SKM-1 treated with dmso at 0.1 percent for 144 hours (cell line): ENCODE measurements at regions not wholly inside any gene's neighbourhood (a gene's known extent, or its start where the extent isn't known, plus 50 kb on each side); places are given as distances from the start of the nearest gene placed in this dataset.
A peak's percentile ranks its signal among the peaks of the same experiment; 100 is the strongest.
"Not testable (repeated sequence)": the region's sequence is repeated elsewhere in the genome, so short reads cannot be mapped to it uniquely, and the experiment has no call there.

Experiments
- DNase-seq: peaks from one replicate; lab custom pipeline; 2025; ENCODE audit not compliant: unreplicated experiment; lab: John Stamatoyannopoulos, UW

- DNase-seq: peak; percentile 1
Measured at GRCh38 chr20:12570371-12570770, 438.4 kb upstream of the SPTLC3 start.

GRCh38 chr20:12573442-12573841 is 435.3 kb upstream of the SPTLC3 start:
- DNase-seq: no peak

GRCh38 chr20:12575352-12576095 is 433.2 kb upstream of the SPTLC3 start:
- DNase-seq: no peak

GRCh38 chr20:12577213-12577612 is 431.6 kb upstream of the SPTLC3 start:
- DNase-seq: no peak

DNA sequence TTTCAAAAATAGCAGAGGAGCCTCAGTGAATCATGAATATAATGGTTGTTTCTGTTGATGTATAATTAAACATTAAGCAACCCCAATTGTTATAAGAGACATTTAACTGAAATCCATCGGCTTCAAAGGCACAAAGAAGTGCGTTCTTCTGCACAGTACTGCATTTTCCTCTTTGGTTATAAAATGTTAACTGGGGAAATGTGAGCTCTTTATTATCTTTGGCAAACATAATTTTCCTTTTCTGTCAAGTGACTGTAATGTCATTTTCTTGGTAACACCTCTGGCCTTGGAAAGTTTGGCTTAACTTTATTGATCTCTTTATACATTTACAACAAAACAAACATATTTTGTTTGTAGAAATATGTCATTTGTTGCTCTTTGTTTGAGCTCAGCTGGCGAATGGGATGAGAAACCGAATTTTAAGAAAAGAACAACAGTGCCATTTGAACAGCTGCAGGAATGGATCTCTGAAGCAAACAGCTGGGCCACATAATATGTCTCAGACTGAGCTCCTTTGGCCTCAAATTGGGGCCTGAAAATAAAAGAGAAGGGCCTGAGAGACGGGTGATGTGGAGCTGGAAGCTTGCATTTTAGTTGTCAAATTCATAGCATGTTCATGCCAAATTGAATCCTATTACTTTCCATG is 427.0 kb upstream of the SPTLC3 start:
- DNase-seq: no peak

DNA sequence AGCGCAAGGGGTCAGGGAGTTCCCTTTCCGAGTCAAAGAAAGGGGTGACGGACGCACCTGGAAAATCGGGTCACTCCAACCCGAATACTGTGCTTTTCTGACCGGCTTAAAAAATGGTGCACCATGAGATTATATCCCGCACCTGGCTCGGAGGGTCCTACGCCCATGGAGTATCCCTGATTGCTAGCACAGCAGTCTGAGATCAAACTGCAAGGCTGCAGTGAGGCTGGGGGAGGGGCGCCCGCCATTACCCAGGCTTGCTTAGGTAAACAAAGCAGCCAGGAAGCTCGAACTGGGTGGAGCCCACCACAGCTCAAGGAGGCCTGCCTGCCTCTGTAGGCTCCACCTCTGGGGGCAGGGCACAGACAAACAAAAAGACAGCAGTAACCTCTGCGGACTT is 426.1 kb upstream of the SPTLC3 start:
- not testable (repeated sequence) for DNase-seq

DNA sequence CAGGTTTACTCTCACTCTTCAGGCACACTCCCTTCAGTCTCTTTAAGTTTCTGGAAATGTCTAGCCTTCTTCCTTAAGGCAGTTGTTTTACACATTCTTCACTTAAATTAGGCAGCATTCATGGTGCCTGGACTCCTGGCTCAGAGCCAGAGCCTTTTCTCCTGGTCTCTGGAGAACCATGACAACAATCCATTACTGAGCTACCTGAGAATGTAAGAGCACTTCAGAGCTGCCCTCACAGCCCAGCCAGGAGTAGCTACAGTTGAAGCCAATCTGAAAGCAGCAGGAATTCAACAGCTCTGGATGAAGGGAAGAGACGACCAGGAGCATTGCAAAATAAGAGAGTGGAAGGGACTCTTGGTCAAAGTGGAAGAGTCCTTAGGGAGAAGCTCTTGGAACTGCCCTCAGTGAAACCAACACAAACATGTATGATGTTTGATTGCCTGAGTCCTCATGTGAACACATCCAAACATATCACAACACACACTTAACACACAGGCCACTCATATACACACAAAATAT is 416.8 kb upstream of the SPTLC3 start:
- no peak for DNase-seq

GRCh38 chr20:12592756-12593155 is 416.0 kb upstream of the SPTLC3 start:
- DNase-seq: no peak

- DNase-seq: no peak
Measured at GRCh38 chr20:12593342-12593873, 415.4 kb upstream of the SPTLC3 start.

DNA sequence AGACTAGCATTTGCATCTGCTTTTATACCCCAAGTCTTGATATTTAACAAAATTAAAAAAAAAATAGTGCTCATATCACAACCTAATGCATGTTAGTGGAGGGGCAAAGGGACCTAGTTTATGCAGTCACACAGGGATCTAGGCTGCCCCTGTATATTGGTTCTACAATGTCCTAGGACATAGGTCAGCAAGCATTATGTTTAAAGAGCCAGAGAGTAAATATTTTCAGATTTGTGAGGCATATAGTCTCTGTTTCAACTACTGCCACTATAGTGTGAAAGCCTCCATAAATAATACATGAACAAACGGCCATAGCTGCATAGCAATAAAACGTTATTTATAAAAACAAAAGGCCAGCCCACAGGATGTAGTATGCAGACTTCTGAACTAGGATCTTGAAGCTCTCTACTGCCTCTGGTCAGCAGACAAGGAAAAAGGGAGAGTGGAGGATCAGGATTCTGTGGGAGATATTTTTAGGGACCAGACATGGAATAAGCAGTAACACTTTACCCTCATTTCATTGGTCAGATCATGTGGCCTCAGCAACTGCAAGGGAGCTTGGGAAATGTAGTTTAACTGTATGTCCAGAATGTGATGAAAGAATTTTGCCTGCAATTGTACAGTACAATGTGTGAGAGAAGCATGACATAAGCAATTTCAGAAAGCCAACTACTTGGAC is 414.2 kb upstream of the SPTLC3 start:
- no peak for DNase-seq

- no peak for DNase-seq
Measured at GRCh38 chr20:12595841-12596240, 412.9 kb upstream of the SPTLC3 start.

DNA sequence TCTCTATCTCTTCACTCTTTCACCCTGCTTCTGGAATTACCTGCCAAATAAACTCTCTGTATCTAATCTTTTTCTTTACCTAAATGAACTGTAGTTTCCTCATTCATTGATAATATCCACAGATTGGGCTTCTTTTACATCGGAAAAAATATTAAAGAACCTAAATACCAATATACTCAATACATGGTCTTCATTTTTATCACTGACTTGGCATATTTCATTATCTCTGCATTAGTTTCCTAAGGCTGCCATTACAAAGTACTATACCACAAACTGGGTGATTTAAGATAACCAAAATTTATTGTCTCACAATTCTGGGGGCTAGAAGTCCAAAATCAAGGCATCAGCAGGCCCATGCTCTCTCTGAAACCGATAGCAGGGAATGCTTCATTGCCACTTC is 411.9 kb upstream of the SPTLC3 start:
- no peak for DNase-seq

GRCh38 chr20:12597551-12597950 is 411.2 kb upstream of the SPTLC3 start:
- DNase-seq: no peak

GRCh38 chr20:12598894-12599293 is 409.9 kb upstream of the SPTLC3 start:
- DNase-seq: no peak

DNA sequence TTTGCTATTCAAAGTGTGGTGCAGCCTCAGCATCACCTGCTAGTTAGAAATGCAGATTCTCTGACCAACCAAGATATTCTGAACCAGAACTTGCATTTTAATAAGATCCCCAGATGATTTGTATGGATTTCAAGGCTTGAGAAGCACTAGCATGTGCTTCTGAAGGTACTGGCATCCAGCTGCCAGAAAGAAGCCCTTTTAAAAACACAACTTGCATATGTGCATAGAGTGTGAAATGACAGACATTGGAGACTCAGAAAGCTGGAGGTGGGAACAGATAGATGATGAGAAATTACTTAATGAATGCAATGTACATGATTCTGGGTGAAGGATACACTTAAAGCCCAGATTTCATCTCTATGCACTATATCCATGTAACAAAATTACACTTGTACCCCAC is 409.3 kb upstream of the SPTLC3 start:
- no peak for DNase-seq

DNA sequence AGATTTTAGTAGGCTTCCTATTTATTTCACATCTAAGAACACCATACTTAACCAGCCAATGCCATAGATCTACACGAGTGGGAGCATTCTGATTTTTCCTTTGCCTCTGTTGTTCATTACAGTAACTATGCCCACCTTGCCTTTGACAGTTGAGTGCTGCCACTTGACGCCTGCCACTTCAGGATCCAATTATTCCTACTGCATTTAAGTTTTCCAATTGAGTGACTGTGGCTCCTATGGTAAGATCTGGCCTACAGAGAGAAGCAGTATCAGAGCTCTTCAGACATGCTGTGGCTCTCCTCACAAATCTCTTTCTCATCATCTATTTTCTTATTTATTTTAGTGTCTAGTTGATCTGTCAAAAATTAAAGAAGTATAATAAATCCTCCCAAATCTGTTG is 403.0 kb upstream of the SPTLC3 start:
- no peak for DNase-seq

GRCh38 chr20:12610871-12611270 is 397.9 kb upstream of the SPTLC3 start:
- DNase-seq: no peak

DNA sequence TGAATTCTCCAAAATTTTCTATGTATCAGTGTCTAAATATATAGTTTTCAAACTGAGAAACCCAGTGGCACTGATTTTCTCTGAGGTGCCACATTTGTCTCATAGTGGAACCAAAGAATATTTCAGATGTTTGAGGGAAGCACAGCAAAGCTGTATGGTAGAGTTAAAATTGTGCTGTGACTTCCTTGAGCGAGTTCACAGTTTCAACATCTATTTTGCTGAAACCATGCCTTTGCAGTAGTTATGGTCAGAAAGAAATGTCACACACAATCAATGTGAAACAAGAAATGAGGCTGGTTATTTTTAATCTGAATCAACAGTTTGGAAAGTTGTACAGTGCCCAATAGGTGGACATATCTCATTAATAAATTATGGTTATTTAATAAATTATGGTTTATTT is 394.0 kb upstream of the SPTLC3 start:
- no peak for DNase-seq

GRCh38 chr20:12617076-12617475 is 391.7 kb upstream of the SPTLC3 start:
- no peak for DNase-seq

GRCh38 chr20:12623870-12624269 is 384.9 kb upstream of the SPTLC3 start:
- no peak for DNase-seq

- DNase-seq: no peak
Measured at GRCh38 chr20:12627485-12627884, 381.3 kb upstream of the SPTLC3 start.
